ENCODE measurements at regions not wholly inside any gene's neighbourhood (a gene's known extent, or its start where the extent isn't known, plus 50 kb on each side); places are given as distances from the start of the nearest gene placed in this dataset.

GRCh38 chr5:83001796-83002381, 75.3 kb downstream of the TMEM167A start:
- DNase-seq (ENCODE audit: low spot score in 2 of 2), result no peak
- Histone ChIP-seq H3K27ac (no peak overlapping the region), H3K36me3 (no peaks in the 10 kb centered on the region), H3K4me3 (no peak overlapping the region), H3K9me3 (no peaks in the 10 kb centered on the region), H3K27me3 (no peaks in the 10 kb centered on the region), H3K4me1 (no peaks in the 10 kb centered on the region)
- intact Hi-C loops (cut with DNase I; ENCODE audit: low total_unique reads), result no loop called here
- TF ChIP-seq, protein P1, sequence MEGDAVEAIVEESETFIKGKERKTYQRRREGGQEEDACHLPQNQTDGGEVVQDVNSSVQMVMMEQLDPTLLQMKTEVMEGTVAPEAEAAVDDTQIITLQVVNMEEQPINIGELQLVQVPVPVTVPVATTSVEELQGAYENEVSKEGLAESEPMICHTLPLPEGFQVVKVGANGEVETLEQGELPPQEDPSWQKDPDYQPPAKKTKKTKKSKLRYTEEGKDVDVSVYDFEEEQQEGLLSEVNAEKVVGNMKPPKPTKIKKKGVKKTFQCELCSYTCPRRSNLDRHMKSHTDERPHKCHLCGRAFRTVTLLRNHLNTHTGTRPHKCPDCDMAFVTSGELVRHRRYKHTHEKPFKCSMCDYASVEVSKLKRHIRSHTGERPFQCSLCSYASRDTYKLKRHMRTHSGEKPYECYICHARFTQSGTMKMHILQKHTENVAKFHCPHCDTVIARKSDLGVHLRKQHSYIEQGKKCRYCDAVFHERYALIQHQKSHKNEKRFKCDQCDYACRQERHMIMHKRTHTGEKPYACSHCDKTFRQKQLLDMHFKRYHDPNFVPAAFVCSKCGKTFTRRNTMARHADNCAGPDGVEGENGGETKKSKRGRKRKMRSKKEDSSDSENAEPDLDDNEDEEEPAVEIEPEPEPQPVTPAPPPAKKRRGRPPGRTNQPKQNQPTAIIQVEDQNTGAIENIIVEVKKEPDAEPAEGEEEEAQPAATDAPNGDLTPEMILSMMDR (IDR thresholded peaks at IDR 0.05), result no peak

DNA sequence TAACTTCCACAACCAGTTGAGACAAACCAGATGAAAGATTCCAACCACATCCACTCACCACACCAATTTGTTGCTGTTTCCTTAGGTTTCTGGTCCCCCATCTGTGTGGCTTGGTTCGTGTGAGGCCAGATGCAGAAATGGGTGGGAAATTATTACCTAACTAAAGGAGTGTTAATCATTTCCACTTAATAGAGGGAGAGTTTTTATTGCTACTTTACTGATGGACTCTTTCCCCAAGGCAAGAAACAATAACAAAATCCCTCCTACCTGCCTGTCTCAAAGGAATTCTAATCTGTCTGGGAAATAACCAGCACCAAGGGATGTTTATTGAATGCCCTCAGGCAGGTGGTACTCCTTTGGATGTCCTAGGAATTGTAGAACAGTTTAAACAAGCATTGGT, 76.3 kb downstream of the TMEM167A start:
- Histone ChIP-seq H3K36me3 (no peaks in the 10 kb centered on the region), H3K27ac (no peak overlapping the region), H3K4me3 (no peak overlapping the region), H3K9me3 (no peaks in the 10 kb centered on the region), H3K4me1 (no peaks in the 10 kb centered on the region), H3K27me3 (no peaks in the 10 kb centered on the region)
- DNase-seq (ENCODE audit: low spot score in 2 of 2), result no peak
- TF ChIP-seq, protein P1 (IDR thresholded peaks at IDR 0.05), result no peak
- TF ChIP-seq POLR2AphosphoS5 (IDR thresholded peaks at IDR 0.05) (no peak), POLR2A (IDR thresholded peaks at IDR 0.05) (no peak)
- intact Hi-C loops (cut with DNase I; ENCODE audit: low total_unique reads), result no loop called here

- H3K4me3 ChIP-seq, result no peak overlapping the region
- no peak for DNase-seq (ENCODE audit: low spot score in 2 of 2)
- intact Hi-C loops (cut with DNase I; ENCODE audit: low total_unique reads), result no loop called here
- no peak overlapping the region for H3K27ac ChIP-seq
- H3K4me1 ChIP-seq, result no peaks in the 10 kb centered on the region
- no peaks in the 10 kb centered on the region for H3K36me3 ChIP-seq
- no peaks in the 10 kb centered on the region for H3K9me3 ChIP-seq
- TF ChIP-seq POLR2AphosphoS5 (IDR thresholded peaks at IDR 0.05) (no peak), POLR2A (IDR thresholded peaks at IDR 0.05) (no peak)
- TF ChIP-seq, protein P1 (IDR thresholded peaks at IDR 0.05), result no peak
- no peaks in the 10 kb centered on the region for H3K27me3 ChIP-seq
Measured at GRCh38 chr5:83000428-83000827, 76.8 kb downstream of the TMEM167A start.

DNA sequence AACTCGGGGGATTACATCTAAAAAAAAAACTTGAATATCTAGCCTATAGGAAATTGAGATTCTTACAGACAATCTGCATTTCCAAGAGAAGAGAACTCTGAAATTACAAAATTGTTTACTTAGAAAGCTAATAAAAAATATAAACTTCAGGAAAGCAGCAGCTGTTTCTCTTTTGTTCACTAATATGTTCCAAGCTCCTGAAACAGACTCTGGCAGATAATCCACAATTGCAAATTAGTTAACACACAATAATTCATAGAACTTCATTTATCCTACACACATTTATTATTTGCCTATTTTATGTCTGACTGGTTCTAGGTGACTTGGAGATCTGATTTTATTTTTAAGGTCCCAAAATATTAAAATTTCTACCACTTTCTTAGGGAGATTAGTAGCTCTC, 83.8 kb downstream of the TMEM167A start:
- Histone ChIP-seq H3K4me1 (no peaks in the 10 kb centered on the region), H3K4me3 (no peak overlapping the region), H3K27ac (no peak overlapping the region), H3K36me3 (no peaks in the 10 kb centered on the region), H3K9me3 (no peaks in the 10 kb centered on the region), H3K27me3 (no peaks in the 10 kb centered on the region)
- no peak for DNase-seq (ENCODE audit: low spot score in 2 of 2)
- intact Hi-C loops (cut with DNase I; ENCODE audit: low total_unique reads), result no loop called here
- no peak for TF ChIP-seq POLR2AphosphoS5 (IDR thresholded peaks at IDR 0.05)
- TF ChIP-seq, protein P1 (IDR thresholded peaks at IDR 0.05), result no peak
- TF ChIP-seq POLR2A (IDR thresholded peaks at IDR 0.05), result no peak

GRCh38 chr5:82992646-82993045, 84.5 kb downstream of the TMEM167A start:
- TF ChIP-seq, protein P1 (IDR thresholded peaks at IDR 0.05), result no peak
- TF ChIP-seq POLR2A (IDR thresholded peaks at IDR 0.05) (no peak), POLR2AphosphoS5 (IDR thresholded peaks at IDR 0.05) (no peak)
- Histone ChIP-seq H3K4me3 (no peak overlapping the region), H3K36me3 (no peaks in the 10 kb centered on the region), H3K9me3 (no peaks in the 10 kb centered on the region), H3K4me1 (no peaks in the 10 kb centered on the region), H3K27ac (no peak overlapping the region), H3K27me3 (no peaks in the 10 kb centered on the region)
- no peak for DNase-seq (ENCODE audit: low spot score in 2 of 2)
- intact Hi-C loops (cut with DNase I; ENCODE audit: low total_unique reads), result no loop called here
